G401.6 (cell line): ENCODE measurements at regions not wholly inside any gene's neighbourhood (a gene's known extent, or its start where the extent isn't known, plus 50 kb on each side); places are given as distances from the start of the nearest gene placed in this dataset.

Source experiments
- FAIRE-seq: peaks from 2 replicates; lab custom pipeline; 2012; peaks lifted over from hg19 to GRCh38; lab: Jason Lieb, UNC

- FAIRE-seq: no peak
Observed at GRCh38 chr4:59243038-59243437, 1957.1 kb upstream of the ADGRL3 start.

- FAIRE-seq: peak; percentile 63
Observed at GRCh38 chr4:59247032-59247431, 1953.1 kb upstream of the ADGRL3 start.

GRCh38 chr4:59248313-59248712 is 1951.8 kb upstream of the ADGRL3 start:
- FAIRE-seq: no peak

- FAIRE-seq: no peak
Observed at GRCh38 chr4:59249110-59249509, 1951.0 kb upstream of the ADGRL3 start.

GRCh38 chr4:59258002-59258401 is 1942.1 kb upstream of the ADGRL3 start:
- FAIRE-seq: no peak

GRCh38 chr4:59307609-59308008 is 1892.5 kb upstream of the ADGRL3 start:
- no peak for FAIRE-seq

- no peak for FAIRE-seq
Observed at GRCh38 chr4:59314637-59315036, 1885.5 kb upstream of the ADGRL3 start.

GRCh38 chr4:59339631-59340030 is 1860.5 kb upstream of the ADGRL3 start:
- no peak for FAIRE-seq

GRCh38 chr4:59341506-59341905 is 1858.6 kb upstream of the ADGRL3 start:
- FAIRE-seq: no peak

GRCh38 chr4:59348949-59349348 is 1851.2 kb upstream of the ADGRL3 start:
- FAIRE-seq: no peak

- FAIRE-seq: no peak
Observed at GRCh38 chr4:59369229-59369628, 1830.9 kb upstream of the ADGRL3 start.

GRCh38 chr4:59374416-59374815 is 1825.7 kb upstream of the ADGRL3 start:
- FAIRE-seq: no peak

GRCh38 chr4:59380841-59381366 is 1819.2 kb upstream of the ADGRL3 start:
- no peak for FAIRE-seq

- FAIRE-seq: no peak
Observed at GRCh38 chr4:59381591-59381990, 1818.5 kb upstream of the ADGRL3 start.

GRCh38 chr4:59387759-59388758 is 1812.1 kb upstream of the ADGRL3 start:
- FAIRE-seq: no peak

GRCh38 chr4:59393780-59394179 is 1806.3 kb upstream of the ADGRL3 start:
- no peak for FAIRE-seq

- FAIRE-seq: no peak
Observed at GRCh38 chr4:59400334-59400733, 1799.8 kb upstream of the ADGRL3 start.

GRCh38 chr4:59409647-59410046 is 1790.5 kb upstream of the ADGRL3 start:
- FAIRE-seq: no peak

- no peak for FAIRE-seq
Observed at GRCh38 chr4:59412739-59413138, 1787.4 kb upstream of the ADGRL3 start.

GRCh38 chr4:59455751-59456150 is 1744.4 kb upstream of the ADGRL3 start:
- FAIRE-seq: no peak

- FAIRE-seq: no peak
Observed at GRCh38 chr4:59457576-59457975, 1742.5 kb upstream of the ADGRL3 start.

- FAIRE-seq: no peak
Observed at GRCh38 chr4:59484944-59485343, 1715.2 kb upstream of the ADGRL3 start.

GRCh38 chr4:59500103-59500502 is 1700.0 kb upstream of the ADGRL3 start:
- no peak for FAIRE-seq

- no peak for FAIRE-seq
Observed at GRCh38 chr4:59503731-59504130, 1696.4 kb upstream of the ADGRL3 start.
